ENCODE measurements at regions not wholly inside any gene's neighbourhood (a gene's known extent, or its start where the extent isn't known, plus 50 kb on each side); places are given as distances from the start of the nearest gene placed in this dataset.

DNA sequence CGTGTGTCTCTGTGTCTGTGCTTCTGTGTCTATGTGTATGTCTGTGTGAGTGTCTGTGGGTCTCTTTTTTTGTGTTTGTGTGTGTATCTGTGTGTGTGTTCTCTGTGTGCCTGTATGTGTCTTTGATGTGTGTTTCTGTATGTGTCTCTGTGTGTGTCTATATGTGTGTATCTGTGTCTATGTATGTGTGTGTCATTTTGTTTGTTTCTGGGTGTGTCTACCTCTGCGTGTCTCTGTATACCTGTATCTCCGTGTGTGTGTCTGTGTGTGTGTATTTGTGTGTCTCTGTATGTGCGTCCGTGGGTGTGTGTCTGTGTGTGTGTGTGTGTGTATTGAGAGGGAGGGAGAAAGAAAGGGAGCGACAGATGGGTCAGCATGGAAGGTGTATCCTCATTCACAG, 106.3 kb upstream of the TRABD2B start:
- TF ChIP-seq, protein P1, sequence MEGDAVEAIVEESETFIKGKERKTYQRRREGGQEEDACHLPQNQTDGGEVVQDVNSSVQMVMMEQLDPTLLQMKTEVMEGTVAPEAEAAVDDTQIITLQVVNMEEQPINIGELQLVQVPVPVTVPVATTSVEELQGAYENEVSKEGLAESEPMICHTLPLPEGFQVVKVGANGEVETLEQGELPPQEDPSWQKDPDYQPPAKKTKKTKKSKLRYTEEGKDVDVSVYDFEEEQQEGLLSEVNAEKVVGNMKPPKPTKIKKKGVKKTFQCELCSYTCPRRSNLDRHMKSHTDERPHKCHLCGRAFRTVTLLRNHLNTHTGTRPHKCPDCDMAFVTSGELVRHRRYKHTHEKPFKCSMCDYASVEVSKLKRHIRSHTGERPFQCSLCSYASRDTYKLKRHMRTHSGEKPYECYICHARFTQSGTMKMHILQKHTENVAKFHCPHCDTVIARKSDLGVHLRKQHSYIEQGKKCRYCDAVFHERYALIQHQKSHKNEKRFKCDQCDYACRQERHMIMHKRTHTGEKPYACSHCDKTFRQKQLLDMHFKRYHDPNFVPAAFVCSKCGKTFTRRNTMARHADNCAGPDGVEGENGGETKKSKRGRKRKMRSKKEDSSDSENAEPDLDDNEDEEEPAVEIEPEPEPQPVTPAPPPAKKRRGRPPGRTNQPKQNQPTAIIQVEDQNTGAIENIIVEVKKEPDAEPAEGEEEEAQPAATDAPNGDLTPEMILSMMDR (optimal IDR thresholded peaks at IDR 0.05 in 1 of 3, IDR thresholded peaks at IDR 0.05 in 1 of 3, conservative IDR thresholded peaks at IDR 0.05 in 1 of 3; ENCODE audit: extremely low read depth in 1 of 3, insufficient read depth in 2 of 3, low read length in 3 of 3), result no peak
- no peak for TF ChIP-seq EZH2 (IDR thresholded peaks at IDR 0.05; ENCODE audit: low read length)
